Keratinocyte (primary cell): ENCODE measurements at regions not wholly inside any gene's neighbourhood (a gene's known extent, or its start where the extent isn't known, plus 50 kb on each side); places are given as distances from the start of the nearest gene placed in this dataset.

ENCODE experiments used
- CTCF ChIP-seq, 3 experiments: IDR thresholded peaks in 1 of 3; conservative IDR thresholded peaks in 1 of 3; optimal IDR thresholded peaks in 1 of 3; 2 replicates in 2 of 3; 3 replicates in 1 of 3; pipeline versions ENCODE3 to v1.5.1; 2011; ENCODE audit warnings: low read length in 3 of 3, mild to moderate bottlenecking in 3 of 3, moderate library complexity in 2 of 3, control low read depth in 1 of 3, inconsistent platforms in 1 of 3; ENCODE audit not compliant: insufficient read depth in 2 of 3; ENCODE audit errors: extremely low read depth in 1 of 3
- EZH2 ChIP-seq: IDR thresholded peaks from one replicate; pipeline ENCODE4 v1.6.1; 2012; ENCODE audit warnings: inconsistent platforms, mild to moderate bottlenecking, low read length, moderate library complexity

GRCh38 chr5:68418680-68419079 lies 203.1 kb downstream of the PIK3R1 start:
- TF ChIP-seq CTCF (optimal IDR thresholded peaks at IDR 0.05 in 1 of 3, IDR thresholded peaks at IDR 0.05 in 1 of 3, conservative IDR thresholded peaks at IDR 0.05 in 1 of 3; ENCODE audit: extremely low read depth in 1 of 3, insufficient read depth in 2 of 3, low read length in 3 of 3) = no peak
- no peak for TF ChIP-seq EZH2
